GM23338 (cell line): ENCODE measurements at regions not wholly inside any gene's neighbourhood (a gene's known extent, or its start where the extent isn't known, plus 50 kb on each side); places are given as distances from the start of the nearest gene placed in this dataset.
A peak's percentile ranks its signal among the peaks of the same experiment; 100 is the strongest.

Experiments
- ATAC-seq: fragments of 200-7000 bp; cut with Tn5 transposase; 3 replicates; pipeline ENCODE4 v1.9.1; 2020
- DNase-seq: peaks from one replicate; pipeline ENCODE4 v3.0.0-alpha.2; 2015; ENCODE audit warnings: low spot score
- H2AFZ ChIP-seq: fragments of 200-600 bp; sonication (generic); 2 replicates; pipeline ENCODE4 v1.8.0; 2016; ENCODE audit warnings: antibody characterized with exemption, mild to moderate bottlenecking, moderate library complexity
- H3F3A ChIP-seq: fragments of 200-600 bp; sonication (generic); replicated peaks from 2 replicates; pipeline ENCODE4 v1.8.0; 2017; ENCODE audit warnings: antibody characterized with exemption, mixed run types, low read depth
- H3K27ac ChIP-seq: fragments of 200-600 bp; sonication (generic); 2 replicates; pipeline ENCODE4 v1.6.1; 2016; ENCODE audit warnings: low read depth
- H3K27me3 ChIP-seq: fragments of 200-600 bp; sonication (generic); 2 replicates; pipeline ENCODE4 v1.8.0; 2016; ENCODE audit warnings: mild to moderate bottlenecking, mixed run types, moderate library complexity; ENCODE audit not compliant: insufficient read depth
- H3K36me3 ChIP-seq: fragments of 200-600 bp; sonication (generic); 2 replicates; pipeline ENCODE4 v1.8.0; 2016; ENCODE audit warnings: mild to moderate bottlenecking; ENCODE audit not compliant: insufficient read depth
- H3K4me1 ChIP-seq: fragments of 200-600 bp; sonication (generic); 2 replicates; pipeline ENCODE4 v1.8.0; 2016; ENCODE audit warnings: mild to moderate bottlenecking, moderate library complexity; ENCODE audit not compliant: insufficient read depth
- H3K4me2 ChIP-seq: fragments of 200-600 bp; sonication (generic); 2 replicates; pipeline ENCODE4 v1.7.1; 2017; ENCODE audit warnings: mixed run types
- H3K4me3 ChIP-seq: fragments of 200-600 bp; sonication (generic); 2 replicates; pipeline ENCODE4 v1.6.1; 2016; ENCODE audit warnings: mixed run types
- H3K79me2 ChIP-seq: fragments of 200-600 bp; sonication (generic); replicated peaks from 2 replicates; pipeline ENCODE4 v1.8.0; 2017; ENCODE audit warnings: mild to moderate bottlenecking; ENCODE audit not compliant: insufficient read depth
- H3K9me2 ChIP-seq: fragments of 200-600 bp; sonication (generic); 2 replicates; pipeline ENCODE4 v1.8.0; 2017; ENCODE audit not compliant: insufficient read depth
- H4K20me1 ChIP-seq: fragments of 200-600 bp; sonication (generic); replicated peaks from 2 replicates; pipeline ENCODE4 v1.8.0; 2017; ENCODE audit warnings: mild to moderate bottlenecking; ENCODE audit not compliant: insufficient read depth
- H3K27ac Mint-ChIP-seq: 2 replicates; pipeline ENCODE4 v1.8.0; 2020; ENCODE audit warnings: inconsistent platforms, mild to moderate bottlenecking, moderate library complexity, mixed read lengths
- H3K27me3 Mint-ChIP-seq: 3 replicates; pipeline ENCODE4 v1.8.0; 2022; ENCODE audit warnings: low read depth, mild to moderate bottlenecking, moderate library complexity, mixed read lengths, inconsistent platforms; ENCODE audit not compliant: insufficient read depth, poor library complexity
- H3K36me3 Mint-ChIP-seq: 3 replicates; pipeline ENCODE4 v1.8.0; 2021; ENCODE audit warnings: low read depth, mild to moderate bottlenecking, inconsistent platforms, moderate library complexity, mixed read lengths
- H3K4me1 Mint-ChIP-seq: 3 replicates; pipeline ENCODE4 v1.8.0; 2020; ENCODE audit warnings: mild to moderate bottlenecking, inconsistent platforms, mixed read lengths
- H3K4me3 Mint-ChIP-seq: 3 replicates; pipeline ENCODE4 v1.8.0; 2021; ENCODE audit warnings: moderate library complexity, mild to moderate bottlenecking, inconsistent platforms, mixed read lengths
- H3K9me3 Mint-ChIP-seq: 3 replicates; pipeline ENCODE4 v1.8.0; 2020; ENCODE audit warnings: moderate library complexity, mild to moderate bottlenecking, inconsistent platforms, mixed read lengths
- CREB1 ChIP-seq: fragments of 250-450 bp; sonication (Bioruptor Pico); IDR thresholded peaks from 2 replicates; pipeline ENCODE4 v1.5.0; 2020; ENCODE audit warnings: low read depth, mild to moderate bottlenecking, moderate library complexity
- EZH2 ChIP-seq: fragments of 200-600 bp; sonication (generic); IDR thresholded peaks from one replicate; pipeline ENCODE4 v1.8.0; 2017; ENCODE audit warnings: antibody characterized with exemption, mild to moderate bottlenecking, low read depth; ENCODE audit not compliant: unreplicated experiment
- EZH2phosphoT487 ChIP-seq: fragments of 200-600 bp; sonication (generic); IDR thresholded peaks from one replicate; pipeline ENCODE4 v1.8.1; 2018; ENCODE audit warnings: antibody characterized with exemption; ENCODE audit not compliant: unreplicated experiment
- JUNB ChIP-seq: IDR thresholded peaks from one replicate; pipeline ENCODE4 v1.6.1; 2016; ENCODE audit warnings: antibody characterized with exemption; ENCODE audit not compliant: unreplicated experiment
- NANOG ChIP-seq: IDR thresholded peaks from 2 replicates; pipeline ENCODE4 v1.6.1; 2016; ENCODE audit warnings: antibody characterized with exemption, borderline replicate concordance
- POLR2AphosphoS5 ChIP-seq: IDR thresholded peaks from 2 replicates; pipeline ENCODE4 v1.6.1; 2016; ENCODE audit warnings: antibody characterized with exemption, low read depth
- STAT1 ChIP-seq: IDR thresholded peaks from one replicate; pipeline ENCODE4 v1.6.1; 2016; ENCODE audit warnings: antibody characterized with exemption; ENCODE audit not compliant: unreplicated experiment
- ZNF114 ChIP-seq: fragments of 250-450 bp; sonication (Bioruptor Pico); IDR thresholded peaks from 2 replicates; pipeline ENCODE4 v1.5.0; 2020; ENCODE audit warnings: mild to moderate bottlenecking, moderate library complexity
- ZNF331 ChIP-seq: fragments of 250-450 bp; sonication (Bioruptor Pico); IDR thresholded peaks from 2 replicates; pipeline ENCODE4 v1.5.0; 2020; ENCODE audit warnings: low read depth, mild to moderate bottlenecking, moderate library complexity
- TF ChIP-seq, protein P1 (sequence below): IDR thresholded peaks from 2 replicates; pipeline ENCODE4 v1.6.1; 2016; ENCODE audit warnings: antibody characterized with exemption
- TF ChIP-seq, protein P2 (sequence below): IDR thresholded peaks from one replicate; pipeline ENCODE4 v1.6.1; 2018; ENCODE audit warnings: antibody characterized with exemption; ENCODE audit not compliant: unreplicated experiment
- TF ChIP-seq, protein P3 (sequence below), 2 experiments: fragments of 200-600 bp in 1 of 2; sonication (generic) in 1 of 2; conservative IDR thresholded peaks; 2 replicates each; pipeline versions ENCODE4 v1.5.1 to v1.6.1; 2016 to 2017; ENCODE audit warnings: antibody characterized with exemption in 2 of 2, low read depth in 2 of 2, mild to moderate bottlenecking in 2 of 2, moderate library complexity in 1 of 2
- TF ChIP-seq, protein P4 (sequence below): fragments of 250-450 bp; sonication (Bioruptor Pico); IDR thresholded peaks from 2 replicates; pipeline ENCODE4 v1.5.0; 2020; ENCODE audit warnings: mild to moderate bottlenecking, moderate library complexity

DNA sequence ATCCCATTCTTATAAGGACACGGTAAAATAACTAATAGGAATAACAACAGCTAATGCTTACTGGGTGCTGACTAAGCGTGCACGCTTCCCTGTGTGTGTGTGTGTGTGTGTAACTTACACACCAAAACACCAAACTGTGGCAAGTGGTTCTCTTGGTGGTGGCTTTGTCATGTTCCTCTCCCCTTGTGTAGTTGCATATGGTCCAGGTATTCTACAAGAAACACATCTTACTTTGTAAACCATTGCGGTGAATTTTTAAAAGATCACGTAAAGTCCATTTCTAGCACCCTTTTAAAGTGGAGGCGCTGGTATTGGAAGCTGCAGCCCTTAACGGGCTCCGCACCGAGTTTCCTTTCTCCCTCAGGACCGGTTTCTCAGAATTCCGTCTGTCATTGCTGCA lies 221.0 kb upstream of the FOXF1 start:
- peak overlapping the region; percentile 95 for H3K4me2 ChIP-seq
- H3K36me3 ChIP-seq: no peaks in the 10 kb centered on the region
- no peaks in the 10 kb centered on the region for H3K79me2 ChIP-seq
- H3K27ac ChIP-seq: no peak overlapping the region
- H2AFZ ChIP-seq: peak overlapping the region; percentile 90; the same call in 1 of the 2 replicates
- peaks cover 79% of the 10 kb centered on the region for H3K27me3 ChIP-seq
- H4K20me1 ChIP-seq: no peaks in the 10 kb centered on the region
- TF ChIP-seq STAT1: no peak
- TF ChIP-seq, protein P1, sequence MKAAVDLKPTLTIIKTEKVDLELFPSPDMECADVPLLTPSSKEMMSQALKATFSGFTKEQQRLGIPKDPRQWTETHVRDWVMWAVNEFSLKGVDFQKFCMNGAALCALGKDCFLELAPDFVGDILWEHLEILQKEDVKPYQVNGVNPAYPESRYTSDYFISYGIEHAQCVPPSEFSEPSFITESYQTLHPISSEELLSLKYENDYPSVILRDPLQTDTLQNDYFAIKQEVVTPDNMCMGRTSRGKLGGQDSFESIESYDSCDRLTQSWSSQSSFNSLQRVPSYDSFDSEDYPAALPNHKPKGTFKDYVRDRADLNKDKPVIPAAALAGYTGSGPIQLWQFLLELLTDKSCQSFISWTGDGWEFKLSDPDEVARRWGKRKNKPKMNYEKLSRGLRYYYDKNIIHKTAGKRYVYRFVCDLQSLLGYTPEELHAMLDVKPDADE: no peak
- no peak for TF ChIP-seq ZNF114 (CRISPR knock-in tag)
- TF ChIP-seq POLR2AphosphoS5: no peak
- TF ChIP-seq CREB1 (CRISPR knock-in tag): no peak
- no peak for TF ChIP-seq JUNB
- TF ChIP-seq, protein P2, sequence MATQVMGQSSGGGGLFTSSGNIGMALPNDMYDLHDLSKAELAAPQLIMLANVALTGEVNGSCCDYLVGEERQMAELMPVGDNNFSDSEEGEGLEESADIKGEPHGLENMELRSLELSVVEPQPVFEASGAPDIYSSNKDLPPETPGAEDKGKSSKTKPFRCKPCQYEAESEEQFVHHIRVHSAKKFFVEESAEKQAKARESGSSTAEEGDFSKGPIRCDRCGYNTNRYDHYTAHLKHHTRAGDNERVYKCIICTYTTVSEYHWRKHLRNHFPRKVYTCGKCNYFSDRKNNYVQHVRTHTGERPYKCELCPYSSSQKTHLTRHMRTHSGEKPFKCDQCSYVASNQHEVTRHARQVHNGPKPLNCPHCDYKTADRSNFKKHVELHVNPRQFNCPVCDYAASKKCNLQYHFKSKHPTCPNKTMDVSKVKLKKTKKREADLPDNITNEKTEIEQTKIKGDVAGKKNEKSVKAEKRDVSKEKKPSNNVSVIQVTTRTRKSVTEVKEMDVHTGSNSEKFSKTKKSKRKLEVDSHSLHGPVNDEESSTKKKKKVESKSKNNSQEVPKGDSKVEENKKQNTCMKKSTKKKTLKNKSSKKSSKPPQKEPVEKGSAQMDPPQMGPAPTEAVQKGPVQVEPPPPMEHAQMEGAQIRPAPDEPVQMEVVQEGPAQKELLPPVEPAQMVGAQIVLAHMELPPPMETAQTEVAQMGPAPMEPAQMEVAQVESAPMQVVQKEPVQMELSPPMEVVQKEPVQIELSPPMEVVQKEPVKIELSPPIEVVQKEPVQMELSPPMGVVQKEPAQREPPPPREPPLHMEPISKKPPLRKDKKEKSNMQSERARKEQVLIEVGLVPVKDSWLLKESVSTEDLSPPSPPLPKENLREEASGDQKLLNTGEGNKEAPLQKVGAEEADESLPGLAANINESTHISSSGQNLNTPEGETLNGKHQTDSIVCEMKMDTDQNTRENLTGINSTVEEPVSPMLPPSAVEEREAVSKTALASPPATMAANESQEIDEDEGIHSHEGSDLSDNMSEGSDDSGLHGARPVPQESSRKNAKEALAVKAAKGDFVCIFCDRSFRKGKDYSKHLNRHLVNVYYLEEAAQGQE: no peak
- TF ChIP-seq NANOG: no peak
- TF ChIP-seq, protein P3, sequence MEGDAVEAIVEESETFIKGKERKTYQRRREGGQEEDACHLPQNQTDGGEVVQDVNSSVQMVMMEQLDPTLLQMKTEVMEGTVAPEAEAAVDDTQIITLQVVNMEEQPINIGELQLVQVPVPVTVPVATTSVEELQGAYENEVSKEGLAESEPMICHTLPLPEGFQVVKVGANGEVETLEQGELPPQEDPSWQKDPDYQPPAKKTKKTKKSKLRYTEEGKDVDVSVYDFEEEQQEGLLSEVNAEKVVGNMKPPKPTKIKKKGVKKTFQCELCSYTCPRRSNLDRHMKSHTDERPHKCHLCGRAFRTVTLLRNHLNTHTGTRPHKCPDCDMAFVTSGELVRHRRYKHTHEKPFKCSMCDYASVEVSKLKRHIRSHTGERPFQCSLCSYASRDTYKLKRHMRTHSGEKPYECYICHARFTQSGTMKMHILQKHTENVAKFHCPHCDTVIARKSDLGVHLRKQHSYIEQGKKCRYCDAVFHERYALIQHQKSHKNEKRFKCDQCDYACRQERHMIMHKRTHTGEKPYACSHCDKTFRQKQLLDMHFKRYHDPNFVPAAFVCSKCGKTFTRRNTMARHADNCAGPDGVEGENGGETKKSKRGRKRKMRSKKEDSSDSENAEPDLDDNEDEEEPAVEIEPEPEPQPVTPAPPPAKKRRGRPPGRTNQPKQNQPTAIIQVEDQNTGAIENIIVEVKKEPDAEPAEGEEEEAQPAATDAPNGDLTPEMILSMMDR (conservative IDR thresholded peaks at IDR 0.05; ENCODE audit: low read depth in 2 of 2): no peak
- TF ChIP-seq EZH2: no peak
- no peak for TF ChIP-seq EZH2phosphoT487
- TF ChIP-seq ZNF331: no peak
- TF ChIP-seq, protein P4, sequence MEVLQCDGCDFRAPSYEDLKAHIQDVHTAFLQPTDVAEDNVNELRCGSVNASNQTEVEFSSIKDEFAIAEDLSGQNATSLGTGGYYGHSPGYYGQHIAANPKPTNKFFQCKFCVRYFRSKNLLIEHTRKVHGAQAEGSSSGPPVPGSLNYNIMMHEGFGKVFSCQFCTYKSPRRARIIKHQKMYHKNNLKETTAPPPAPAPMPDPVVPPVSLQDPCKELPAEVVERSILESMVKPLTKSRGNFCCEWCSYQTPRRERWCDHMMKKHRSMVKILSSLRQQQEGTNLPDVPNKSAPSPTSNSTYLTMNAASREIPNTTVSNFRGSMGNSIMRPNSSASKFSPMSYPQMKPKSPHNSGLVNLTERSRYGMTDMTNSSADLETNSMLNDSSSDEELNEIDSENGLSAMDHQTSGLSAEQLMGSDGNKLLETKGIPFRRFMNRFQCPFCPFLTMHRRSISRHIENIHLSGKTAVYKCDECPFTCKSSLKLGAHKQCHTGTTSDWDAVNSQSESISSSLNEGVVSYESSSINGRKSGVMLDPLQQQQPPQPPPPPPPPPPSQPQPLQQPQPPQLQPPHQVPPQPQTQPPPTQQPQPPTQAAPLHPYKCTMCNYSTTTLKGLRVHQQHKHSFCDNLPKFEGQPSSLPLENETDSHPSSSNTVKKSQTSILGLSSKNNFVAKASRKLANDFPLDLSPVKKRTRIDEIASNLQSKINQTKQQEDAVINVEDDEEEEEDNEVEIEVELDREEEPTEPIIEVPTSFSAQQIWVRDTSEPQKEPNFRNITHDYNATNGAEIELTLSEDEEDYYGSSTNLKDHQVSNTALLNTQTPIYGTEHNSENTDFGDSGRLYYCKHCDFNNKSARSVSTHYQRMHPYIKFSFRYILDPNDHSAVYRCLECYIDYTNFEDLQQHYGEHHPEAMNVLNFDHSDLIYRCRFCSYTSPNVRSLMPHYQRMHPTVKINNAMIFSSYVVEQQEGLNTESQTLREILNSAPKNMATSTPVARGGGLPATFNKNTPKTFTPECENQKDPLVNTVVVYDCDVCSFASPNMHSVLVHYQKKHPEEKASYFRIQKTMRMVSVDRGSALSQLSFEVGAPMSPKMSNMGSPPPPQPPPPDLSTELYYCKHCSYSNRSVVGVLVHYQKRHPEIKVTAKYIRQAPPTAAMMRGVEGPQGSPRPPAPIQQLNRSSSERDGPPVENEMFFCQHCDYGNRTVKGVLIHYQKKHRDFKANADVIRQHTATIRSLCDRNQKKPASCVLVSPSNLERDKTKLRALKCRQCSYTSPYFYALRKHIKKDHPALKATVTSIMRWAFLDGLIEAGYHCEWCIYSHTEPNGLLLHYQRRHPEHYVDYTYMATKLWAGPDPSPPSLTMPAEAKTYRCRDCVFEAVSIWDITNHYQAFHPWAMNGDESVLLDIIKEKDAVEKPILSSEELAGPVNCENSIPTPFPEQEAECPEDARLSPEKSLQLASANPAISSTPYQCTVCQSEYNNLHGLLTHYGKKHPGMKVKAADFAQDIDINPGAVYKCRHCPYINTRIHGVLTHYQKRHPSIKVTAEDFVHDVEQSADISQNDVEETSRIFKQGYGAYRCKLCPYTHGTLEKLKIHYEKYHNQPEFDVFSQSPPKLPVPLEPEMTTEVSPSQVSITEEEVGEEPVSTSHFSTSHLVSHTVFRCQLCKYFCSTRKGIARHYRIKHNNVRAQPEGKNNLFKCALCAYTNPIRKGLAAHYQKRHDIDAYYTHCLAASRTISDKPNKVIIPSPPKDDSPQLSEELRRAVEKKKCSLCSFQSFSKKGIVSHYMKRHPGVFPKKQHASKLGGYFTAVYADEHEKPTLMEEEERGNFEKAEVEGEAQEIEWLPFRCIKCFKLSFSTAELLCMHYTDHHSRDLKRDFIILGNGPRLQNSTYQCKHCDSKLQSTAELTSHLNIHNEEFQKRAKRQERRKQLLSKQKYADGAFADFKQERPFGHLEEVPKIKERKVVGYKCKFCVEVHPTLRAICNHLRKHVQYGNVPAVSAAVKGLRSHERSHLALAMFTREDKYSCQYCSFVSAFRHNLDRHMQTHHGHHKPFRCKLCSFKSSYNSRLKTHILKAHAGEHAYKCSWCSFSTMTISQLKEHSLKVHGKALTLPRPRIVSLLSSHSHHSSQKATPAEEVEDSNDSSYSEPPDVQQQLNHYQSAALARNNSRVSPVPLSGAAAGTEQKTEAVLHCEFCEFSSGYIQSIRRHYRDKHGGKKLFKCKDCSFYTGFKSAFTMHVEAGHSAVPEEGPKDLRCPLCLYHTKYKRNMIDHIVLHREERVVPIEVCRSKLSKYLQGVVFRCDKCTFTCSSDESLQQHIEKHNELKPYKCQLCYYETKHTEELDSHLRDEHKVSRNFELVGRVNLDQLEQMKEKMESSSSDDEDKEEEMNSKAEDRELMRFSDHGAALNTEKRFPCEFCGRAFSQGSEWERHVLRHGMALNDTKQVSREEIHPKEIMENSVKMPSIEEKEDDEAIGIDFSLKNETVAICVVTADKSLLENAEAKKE (CRISPR knock-in tag): no peak
- H3K9me2 ChIP-seq: no peaks in the 10 kb centered on the region
- DNase-seq: no peak
- Mint-ChIP-seq H3K36me3 (no peaks in the 10 kb centered on the region), H3K4me1 (peaks cover 45% of the 10 kb centered on the region), H3K4me3 (peak overlapping the region; percentile 73), H3K9me3 (no peaks in the 10 kb centered on the region), H3K27me3 (peaks cover 78% of the 10 kb centered on the region), H3K27ac (no peak overlapping the region)
- H3K4me1 ChIP-seq: peaks cover 51% of the 10 kb centered on the region
- peak overlapping the region; percentile 87 for H3K4me3 ChIP-seq
- no peak for ATAC-seq
- 0 out of 2 replicates have a peak, but pooled peaks cover 9% of the 10 kb centered on the region for H3F3A ChIP-seq
